OCI-LY1 (cell line): ENCODE measurements at regions not wholly inside any gene's neighbourhood (a gene's known extent, or its start where the extent isn't known, plus 50 kb on each side); places are given as distances from the start of the nearest gene placed in this dataset.

Source experiments
- H2AFZ ChIP-seq: fragments of 200-600 bp; sonication (generic), shearing (Covaris generic); 2 replicates; pipeline ENCODE4 v1.6.0; 2014; ENCODE audit warnings: antibody characterized with exemption, mild to moderate bottlenecking, low read length
- H3F3A ChIP-seq: fragments of 200-600 bp; sonication (generic), shearing (Covaris generic); 2 replicates; pipeline ENCODE4 v1.6.0; 2014; ENCODE audit warnings: mild to moderate bottlenecking, antibody characterized with exemption, low read length, moderate library complexity; ENCODE audit not compliant: insufficient read depth
- H3K27ac ChIP-seq: fragments of 200-600 bp; sonication (generic); 2 replicates; pipeline ENCODE4 v1.5.1; 2014; ENCODE audit warnings: low read length, mixed run types, mild to moderate bottlenecking, low read depth; ENCODE audit not compliant: poor library complexity, severe bottlenecking
- H3K27me3 ChIP-seq: fragments of 200-600 bp; sonication (generic); 2 replicates; pipeline ENCODE4 v1.6.0; 2014; ENCODE audit warnings: antibody characterized with exemption, mild to moderate bottlenecking, low read length, moderate library complexity; ENCODE audit not compliant: insufficient read depth
- H3K36me3 ChIP-seq: fragments of 200-600 bp; sonication (generic); 2 replicates; pipeline ENCODE4 v1.6.1; 2014; ENCODE audit warnings: mild to moderate bottlenecking, antibody characterized with exemption, low read length, moderate library complexity, mixed read lengths; ENCODE audit not compliant: insufficient read depth
- H3K4me1 ChIP-seq: fragments of 200-600 bp; sonication (generic); 2 replicates; pipeline ENCODE4 v1.5.1; 2014; ENCODE audit warnings: mild to moderate bottlenecking, low read length, moderate library complexity; ENCODE audit not compliant: insufficient read depth, severe bottlenecking
- H3K4me2 ChIP-seq: fragments of 200-600 bp; sonication (generic), shearing (Covaris generic); 2 replicates; pipeline ENCODE4 v1.6.1; 2014; ENCODE audit warnings: low read length
- H3K4me3 ChIP-seq: fragments of 200-600 bp; sonication (generic); 2 replicates; pipeline ENCODE4 v1.5.1; 2014; ENCODE audit warnings: low read length, low read depth, mild to moderate bottlenecking, mixed read lengths; ENCODE audit not compliant: poor library complexity, severe bottlenecking
- H3K79me2 ChIP-seq: fragments of 200-600 bp; shearing (Covaris generic); 2 replicates; pipeline ENCODE4 v1.6.1; 2016; ENCODE audit warnings: mixed run types, low read length, mixed read lengths; ENCODE audit not compliant: insufficient read depth
- H3K9ac ChIP-seq: fragments of 200-600 bp; sonication (generic), shearing (Covaris generic); 2 replicates; pipeline ENCODE4 v1.6.1; 2014; ENCODE audit warnings: mild to moderate bottlenecking, low read length, mixed read lengths
- H3K9me2 ChIP-seq: fragments of 200-600 bp; sonication (generic), shearing (Covaris generic); 2 replicates; pipeline ENCODE4 v1.6.1; 2014; ENCODE audit warnings: low read depth, mild to moderate bottlenecking, low read length, mixed read lengths
- H3K9me3 ChIP-seq: fragments of 200-600 bp; shearing (Covaris generic); 2 replicates; pipeline ENCODE4 v1.6.1; 2014; ENCODE audit warnings: low read length, mixed read lengths
- H4K20me1 ChIP-seq: fragments of 200-600 bp; sonication (generic), shearing (Covaris generic); 2 replicates; pipeline ENCODE4 v1.6.0; 2016; ENCODE audit warnings: mild to moderate bottlenecking, low read length; ENCODE audit not compliant: insufficient read depth
- EZH2 ChIP-seq: fragments of 200-600 bp; sonication (generic), shearing (Covaris generic); IDR thresholded peaks from 2 replicates; pipeline ENCODE4 v1.8.0; 2017; ENCODE audit warnings: borderline replicate concordance, mixed run types, mild to moderate bottlenecking, antibody characterized with exemption, low read length, moderate library complexity, mixed read lengths
- TF ChIP-seq, protein P1 (sequence below): fragments of 200-600 bp; sonication (generic), shearing (Covaris generic); IDR thresholded peaks from 2 replicates; pipeline ENCODE4 v1.5.1; 2017; ENCODE audit warnings: mild to moderate bottlenecking, antibody characterized with exemption, low read length, moderate library complexity, mixed read lengths

DNA sequence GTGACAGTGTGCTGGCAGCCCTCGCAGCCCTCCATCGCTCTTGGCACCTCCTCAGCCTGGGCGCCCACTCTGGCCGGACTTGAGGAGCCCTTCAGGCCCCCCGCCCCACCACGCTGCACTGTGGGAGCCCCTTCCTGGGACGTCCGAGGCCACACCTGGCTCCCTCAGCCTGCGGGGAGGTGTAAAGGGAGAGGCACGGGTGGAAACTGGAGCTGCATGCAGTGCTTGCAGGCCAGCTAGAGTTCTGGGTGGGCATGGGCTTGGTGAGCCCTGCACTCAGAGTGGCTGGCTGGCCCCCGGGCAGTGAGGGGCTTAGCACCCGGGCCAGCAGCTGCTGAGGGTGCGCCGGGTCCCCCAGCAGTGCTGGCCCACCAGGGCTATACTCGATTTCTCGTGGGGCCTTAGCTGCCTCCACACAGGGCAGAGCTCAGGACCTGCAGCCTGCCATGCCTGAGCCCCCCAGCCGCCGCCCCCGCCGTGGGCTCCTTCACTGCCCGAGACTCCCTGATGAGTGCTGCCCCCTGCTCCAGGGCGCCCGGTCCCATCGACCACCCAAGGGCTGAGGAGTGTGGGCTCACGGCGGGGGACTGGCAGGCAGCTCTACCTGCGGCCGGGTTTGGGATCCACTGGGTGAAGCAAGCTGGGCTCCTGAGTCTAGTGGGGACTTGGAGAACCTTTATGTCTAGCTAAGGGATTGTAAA is 1672.7 kb upstream of the PCDH7 start:
- Histone ChIP-seq H3K27me3 (no peaks in the 10 kb centered on the region), H3K4me3 (no peak overlapping the region), H3K9ac (no peak overlapping the region), H4K20me1 (no peaks in the 10 kb centered on the region), H3K79me2 (no peaks in the 10 kb centered on the region), H3K36me3 (no peaks in the 10 kb centered on the region), H3K9me3 (no peaks in the 10 kb centered on the region), H3K27ac (no peak overlapping the region), H3F3A (no peaks in the 10 kb centered on the region), H3K4me1 (no peaks in the 10 kb centered on the region), H3K9me2 (no peaks in the 10 kb centered on the region), H3K4me2 (no peak overlapping the region), H2AFZ (no peak overlapping the region)
- TF ChIP-seq, protein P1, sequence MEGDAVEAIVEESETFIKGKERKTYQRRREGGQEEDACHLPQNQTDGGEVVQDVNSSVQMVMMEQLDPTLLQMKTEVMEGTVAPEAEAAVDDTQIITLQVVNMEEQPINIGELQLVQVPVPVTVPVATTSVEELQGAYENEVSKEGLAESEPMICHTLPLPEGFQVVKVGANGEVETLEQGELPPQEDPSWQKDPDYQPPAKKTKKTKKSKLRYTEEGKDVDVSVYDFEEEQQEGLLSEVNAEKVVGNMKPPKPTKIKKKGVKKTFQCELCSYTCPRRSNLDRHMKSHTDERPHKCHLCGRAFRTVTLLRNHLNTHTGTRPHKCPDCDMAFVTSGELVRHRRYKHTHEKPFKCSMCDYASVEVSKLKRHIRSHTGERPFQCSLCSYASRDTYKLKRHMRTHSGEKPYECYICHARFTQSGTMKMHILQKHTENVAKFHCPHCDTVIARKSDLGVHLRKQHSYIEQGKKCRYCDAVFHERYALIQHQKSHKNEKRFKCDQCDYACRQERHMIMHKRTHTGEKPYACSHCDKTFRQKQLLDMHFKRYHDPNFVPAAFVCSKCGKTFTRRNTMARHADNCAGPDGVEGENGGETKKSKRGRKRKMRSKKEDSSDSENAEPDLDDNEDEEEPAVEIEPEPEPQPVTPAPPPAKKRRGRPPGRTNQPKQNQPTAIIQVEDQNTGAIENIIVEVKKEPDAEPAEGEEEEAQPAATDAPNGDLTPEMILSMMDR, result no peak
- no peak for TF ChIP-seq EZH2

DNA sequence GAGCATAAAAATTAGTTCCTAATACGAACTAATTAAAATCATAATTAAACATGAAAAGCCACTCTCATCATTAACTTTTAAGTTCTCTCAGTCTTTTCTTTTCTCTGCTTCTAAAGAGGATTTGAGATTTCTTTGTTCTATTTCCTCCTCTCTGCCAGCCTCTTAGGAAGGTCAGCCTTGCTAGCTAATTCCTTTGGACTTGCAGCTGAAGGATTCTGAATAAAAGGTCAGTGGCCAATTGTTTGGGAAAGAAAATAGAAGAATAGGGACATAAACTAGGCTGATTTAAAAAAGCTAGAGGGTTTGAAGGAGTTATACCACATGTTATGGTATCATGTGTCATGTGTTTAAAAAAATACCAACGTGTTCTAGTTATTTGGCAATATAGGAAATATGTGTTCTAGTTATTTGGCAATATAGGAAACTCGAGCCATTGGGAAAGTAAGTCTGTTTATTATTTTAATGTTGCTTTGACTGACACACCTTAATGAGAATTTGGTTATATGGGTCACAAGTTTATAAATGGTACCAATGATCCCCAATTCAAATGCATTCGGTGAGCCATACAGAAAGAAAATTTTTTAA is 1668.7 kb upstream of the PCDH7 start:
- no peak overlapping the region for H2AFZ ChIP-seq
- H3K79me2 ChIP-seq, result no peaks in the 10 kb centered on the region
- H4K20me1 ChIP-seq, result no peaks in the 10 kb centered on the region
- H3K4me2 ChIP-seq, result no peak overlapping the region
- H3K36me3 ChIP-seq, result no peaks in the 10 kb centered on the region
- TF ChIP-seq, protein P1, result no peak
- no peak for TF ChIP-seq EZH2
- no peaks in the 10 kb centered on the region for H3K9me3 ChIP-seq
- no peaks in the 10 kb centered on the region for H3K4me1 ChIP-seq
- H3K4me3 ChIP-seq, result no peak overlapping the region
- H3K9me2 ChIP-seq, result no peaks in the 10 kb centered on the region
- H3K27me3 ChIP-seq, result no peaks in the 10 kb centered on the region
- H3K27ac ChIP-seq, result no peak overlapping the region
- no peaks in the 10 kb centered on the region for H3F3A ChIP-seq
- H3K9ac ChIP-seq, result no peak overlapping the region

GRCh38 chr4:29052266-29052665 is 1667.9 kb upstream of the PCDH7 start:
- Histone ChIP-seq H3K79me2 (no peaks in the 10 kb centered on the region), H3K9me3 (no peaks in the 10 kb centered on the region), H3F3A (no peaks in the 10 kb centered on the region), H3K27me3 (no peaks in the 10 kb centered on the region), H3K4me1 (no peaks in the 10 kb centered on the region), H3K9ac (no peak overlapping the region), H3K9me2 (no peaks in the 10 kb centered on the region), H3K4me3 (no peak overlapping the region), H3K4me2 (no peak overlapping the region), H4K20me1 (no peaks in the 10 kb centered on the region), H3K36me3 (no peaks in the 10 kb centered on the region), H3K27ac (no peak overlapping the region), H2AFZ (no peak overlapping the region)
- TF ChIP-seq, protein P1, result no peak
- no peak for TF ChIP-seq EZH2
